ENCODE measurements at regions not wholly inside any gene's neighbourhood (a gene's known extent, or its start where the extent isn't known, plus 50 kb on each side); places are given as distances from the start of the nearest gene placed in this dataset.

- TF ChIP-seq CTCF (IDR thresholded peaks at IDR 0.05 in 4 of 5, conservative IDR thresholded peaks at IDR 0.05 in 1 of 5) (no peak), POLR2A (IDR thresholded peaks at IDR 0.05) (no peak)
Measured at GRCh38 chr5:168171901-168172759, 119.3 kb upstream of the WWC1 start.

Measured in gastrocnemius medialis (tissue), 4 donors.